ENCODE measurements at regions not wholly inside any gene's neighbourhood (a gene's known extent, or its start where the extent isn't known, plus 50 kb on each side); places are given as distances from the start of the nearest gene placed in this dataset.

DNA sequence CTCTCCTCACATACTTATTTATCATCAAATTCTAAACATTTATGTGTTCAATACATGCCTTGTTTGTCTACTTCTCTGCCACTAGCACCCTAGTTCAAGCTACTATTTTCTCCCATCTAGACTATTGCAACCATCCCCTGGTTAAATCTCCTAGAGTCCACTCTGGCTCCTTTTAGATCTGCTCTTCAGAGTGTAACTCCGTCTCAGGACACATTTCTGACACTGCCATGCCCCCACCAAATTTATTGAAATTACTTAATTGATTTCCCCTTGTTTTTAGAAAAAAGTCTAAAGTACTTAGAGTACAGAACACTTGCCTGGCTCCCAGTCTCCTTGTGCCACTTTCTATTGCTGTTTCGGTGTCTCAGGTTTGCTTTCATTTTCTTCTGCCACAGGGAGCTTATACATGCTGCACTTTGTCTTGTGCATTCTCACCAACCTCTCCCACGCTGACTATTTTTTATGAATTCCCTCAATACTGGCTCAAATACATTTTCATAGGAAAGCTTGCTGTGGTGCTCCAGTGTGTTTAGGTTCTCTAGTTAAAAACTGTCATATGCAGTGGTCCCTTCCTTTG, 792.3 kb downstream of the DIPK2A start:
- no peaks in the 10 kb centered on the region for H3K9me3 ChIP-seq
- H3K4me3 ChIP-seq = no peak overlapping the region
- H3K4me1 ChIP-seq (replicated peaks) = no peaks in the 10 kb centered on the region
- 89% methylated on average over 3 of the region's 3 CpGs for WGBS
- intact Hi-C loops (cut with DNase I) = no loop called here
- H3K36me3 ChIP-seq = no peaks in the 10 kb centered on the region
- no peak overlapping the region for H3K27ac ChIP-seq
- H3K27me3 ChIP-seq (replicated peaks; ENCODE audit: insufficient read depth) = no peaks in the 10 kb centered on the region
- DNase-seq (ENCODE audit: low spot score) = no peak
- TF ChIP-seq POLR2A (IDR thresholded peaks at IDR 0.05) (no peak), POLR2AphosphoS5 (IDR thresholded peaks at IDR 0.05) (no peak)
- TF ChIP-seq, protein P1, sequence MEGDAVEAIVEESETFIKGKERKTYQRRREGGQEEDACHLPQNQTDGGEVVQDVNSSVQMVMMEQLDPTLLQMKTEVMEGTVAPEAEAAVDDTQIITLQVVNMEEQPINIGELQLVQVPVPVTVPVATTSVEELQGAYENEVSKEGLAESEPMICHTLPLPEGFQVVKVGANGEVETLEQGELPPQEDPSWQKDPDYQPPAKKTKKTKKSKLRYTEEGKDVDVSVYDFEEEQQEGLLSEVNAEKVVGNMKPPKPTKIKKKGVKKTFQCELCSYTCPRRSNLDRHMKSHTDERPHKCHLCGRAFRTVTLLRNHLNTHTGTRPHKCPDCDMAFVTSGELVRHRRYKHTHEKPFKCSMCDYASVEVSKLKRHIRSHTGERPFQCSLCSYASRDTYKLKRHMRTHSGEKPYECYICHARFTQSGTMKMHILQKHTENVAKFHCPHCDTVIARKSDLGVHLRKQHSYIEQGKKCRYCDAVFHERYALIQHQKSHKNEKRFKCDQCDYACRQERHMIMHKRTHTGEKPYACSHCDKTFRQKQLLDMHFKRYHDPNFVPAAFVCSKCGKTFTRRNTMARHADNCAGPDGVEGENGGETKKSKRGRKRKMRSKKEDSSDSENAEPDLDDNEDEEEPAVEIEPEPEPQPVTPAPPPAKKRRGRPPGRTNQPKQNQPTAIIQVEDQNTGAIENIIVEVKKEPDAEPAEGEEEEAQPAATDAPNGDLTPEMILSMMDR (IDR thresholded peaks at IDR 0.05) = no peak

DNA sequence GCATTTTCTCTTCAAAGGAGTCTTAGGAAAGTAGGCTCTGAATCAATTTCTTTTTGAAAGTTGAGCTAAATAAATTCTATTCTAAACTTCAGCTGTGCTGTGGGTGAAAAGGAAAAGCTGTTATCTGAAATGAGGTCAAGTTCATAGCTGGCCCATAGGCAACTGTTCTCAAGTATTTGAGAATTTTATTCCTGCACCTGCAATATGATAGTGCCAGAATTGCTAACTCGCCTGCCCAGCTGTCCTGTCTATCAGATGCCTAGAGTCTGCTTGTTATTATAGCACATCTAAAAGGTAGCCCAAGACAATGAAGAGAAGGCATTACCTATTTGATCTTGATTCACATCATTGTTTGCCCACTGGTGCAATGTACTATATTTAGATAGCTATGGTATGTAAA, 798.7 kb downstream of the DIPK2A start:
- TF ChIP-seq, protein P1 (IDR thresholded peaks at IDR 0.05) = no peak
- TF ChIP-seq POLR2A (IDR thresholded peaks at IDR 0.05) (no peak), POLR2AphosphoS5 (IDR thresholded peaks at IDR 0.05) (no peak)
- no peaks in the 10 kb centered on the region for H3K4me1 ChIP-seq (replicated peaks)
- no peaks in the 10 kb centered on the region for H3K27me3 ChIP-seq (replicated peaks; ENCODE audit: insufficient read depth)
- H3K36me3 ChIP-seq = no peaks in the 10 kb centered on the region
- intact Hi-C loops (cut with DNase I) = loop anchor here (10.0 kb wide), 1 partner anchor 795 kb away; the partner anchor contains the start of gene DIPK2A
- H3K27ac ChIP-seq = no peak overlapping the region
- 35% methylated on average over 1 of the region's 1 CpG for WGBS
- H3K4me3 ChIP-seq = no peak overlapping the region
- no peak for DNase-seq (ENCODE audit: low spot score)
- no peaks in the 10 kb centered on the region for H3K9me3 ChIP-seq

DNA sequence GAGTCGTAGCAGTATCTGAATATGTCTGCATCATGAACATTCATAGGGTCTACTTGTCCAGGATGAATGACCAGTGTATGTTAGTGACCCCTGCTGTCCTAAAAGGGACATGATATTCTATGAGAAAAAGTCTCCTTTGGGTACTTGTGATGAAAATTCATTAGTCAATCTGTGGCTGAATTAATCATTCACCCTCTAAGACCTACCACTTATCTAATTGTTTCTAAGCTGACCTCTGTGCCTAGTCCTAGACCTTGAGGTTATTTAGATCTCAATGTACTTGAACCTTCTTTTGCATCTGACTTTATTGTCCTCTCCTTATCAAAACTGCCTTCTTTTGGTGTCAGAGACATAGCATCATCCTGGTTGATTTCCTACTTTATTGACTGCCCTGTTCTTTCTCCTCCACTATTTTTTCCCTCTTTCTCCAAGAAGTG, 799.3 kb downstream of the DIPK2A start:
- Histone ChIP-seq H3K4me1 (replicated peaks) (no peaks in the 10 kb centered on the region), H3K36me3 (no peaks in the 10 kb centered on the region), H3K9me3 (no peaks in the 10 kb centered on the region), H3K27ac (no peak overlapping the region), H3K4me3 (no peak overlapping the region), H3K27me3 (replicated peaks; ENCODE audit: insufficient read depth) (no peaks in the 10 kb centered on the region)
- 71% methylated on average over 1 of the region's 1 CpG for WGBS
- DNase-seq (ENCODE audit: low spot score) = no peak
- intact Hi-C loops (cut with DNase I) = loop anchor here (10.0 kb wide), 1 partner anchor 796 kb away; the partner anchor contains the start of gene DIPK2A
- TF ChIP-seq, protein P1 (IDR thresholded peaks at IDR 0.05) = peak in 2 of 4 experiments; percentile 33 to 41
- TF ChIP-seq POLR2A (IDR thresholded peaks at IDR 0.05) = no peak
- TF ChIP-seq POLR2AphosphoS5 (IDR thresholded peaks at IDR 0.05) = no peak

DNA sequence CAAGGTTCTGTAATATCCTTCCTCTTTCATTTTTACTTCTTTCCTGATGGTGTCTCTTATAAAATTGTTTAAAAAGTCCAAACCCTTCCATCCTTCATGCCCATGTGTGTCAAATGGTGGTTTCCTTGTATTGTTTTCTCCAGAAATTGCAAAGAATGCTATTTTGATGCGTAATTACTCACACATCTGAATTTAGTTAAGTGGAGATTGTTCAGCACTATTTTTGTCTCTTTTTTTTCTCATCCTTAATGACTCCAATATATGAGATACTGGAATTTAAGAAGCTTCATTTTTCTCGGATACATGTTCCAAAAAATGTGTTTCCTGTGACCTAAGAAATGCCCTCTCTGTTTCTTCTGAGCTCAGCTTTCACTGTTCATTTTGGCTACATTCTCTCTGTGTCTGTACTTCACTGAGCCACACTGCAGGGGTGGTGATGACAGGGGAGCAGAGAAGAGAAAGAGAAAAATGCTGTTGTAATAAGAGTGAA, 799.8 kb downstream of the DIPK2A start:
- Histone ChIP-seq H3K27me3 (replicated peaks; ENCODE audit: insufficient read depth) (no peaks in the 10 kb centered on the region), H3K4me3 (no peak overlapping the region), H3K4me1 (replicated peaks) (no peaks in the 10 kb centered on the region), H3K36me3 (no peaks in the 10 kb centered on the region), H3K9me3 (no peaks in the 10 kb centered on the region), H3K27ac (no peak overlapping the region)
- no peak for TF ChIP-seq POLR2AphosphoS5 (IDR thresholded peaks at IDR 0.05)
- no peak for TF ChIP-seq POLR2A (IDR thresholded peaks at IDR 0.05)
- TF ChIP-seq, protein P1 (IDR thresholded peaks at IDR 0.05) = no peak
- intact Hi-C loops (cut with DNase I) = loop anchor here (10.0 kb wide), 1 partner anchor 797 kb away; the partner anchor contains the start of gene DIPK2A
- 64% methylated on average over 2 of the region's 2 CpGs for WGBS
- DNase-seq (ENCODE audit: low spot score) = no peak

DNA sequence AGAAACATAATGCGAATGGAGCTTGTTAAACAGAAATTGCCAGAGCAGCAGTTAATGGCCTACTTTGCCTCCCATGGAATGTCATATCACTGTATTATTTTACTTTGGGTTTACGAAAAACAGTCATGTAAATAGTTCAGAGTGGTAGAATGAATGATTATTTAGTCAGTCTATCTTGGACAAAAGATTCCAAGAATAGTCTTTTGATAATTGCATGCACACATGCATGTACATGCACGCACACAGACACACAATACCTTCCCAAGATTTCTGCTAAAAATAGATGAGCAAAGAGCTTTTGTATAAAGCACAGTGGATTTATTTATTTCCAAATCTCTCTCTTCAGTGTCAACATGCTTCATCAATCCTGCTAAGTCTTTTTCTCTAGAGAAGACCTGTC, 800.7 kb downstream of the DIPK2A start:
- Histone ChIP-seq H3K4me1 (replicated peaks) (no peaks in the 10 kb centered on the region), H3K36me3 (no peaks in the 10 kb centered on the region), H3K4me3 (no peak overlapping the region), H3K27me3 (replicated peaks; ENCODE audit: insufficient read depth) (no peaks in the 10 kb centered on the region), H3K27ac (no peak overlapping the region), H3K9me3 (no peaks in the 10 kb centered on the region)
- no peak for DNase-seq (ENCODE audit: low spot score)
- TF ChIP-seq POLR2AphosphoS5 (IDR thresholded peaks at IDR 0.05) (no peak), POLR2A (IDR thresholded peaks at IDR 0.05) (no peak)
- TF ChIP-seq, protein P1 (IDR thresholded peaks at IDR 0.05) = no peak
- intact Hi-C loops (cut with DNase I) = loop anchor here (10.0 kb wide), 1 partner anchor 798 kb away; the partner anchor contains the start of gene DIPK2A
- 51% methylated on average over 3 of the region's 3 CpGs for WGBS
